Panc1 (cell line): ENCODE measurements at regions not wholly inside any gene's neighbourhood (a gene's known extent, or its start where the extent isn't known, plus 50 kb on each side); places are given as distances from the start of the nearest gene placed in this dataset.

Source experiments
- POLR2AphosphoS5 ChIP-seq: IDR thresholded peaks from 2 replicates; pipeline ENCODE4 v1.6.1; 2012; ENCODE audit warnings: mild to moderate bottlenecking, low read depth, low read length, moderate library complexity
- SIN3A ChIP-seq: IDR thresholded peaks from 2 replicates; pipeline ENCODE4 v1.6.1; 2012; ENCODE audit warnings: low read depth, mild to moderate bottlenecking, low read length, moderate library complexity, borderline replicate concordance; ENCODE audit not compliant: insufficient read depth
- TF ChIP-seq, protein P1 (sequence below): fragments of 450-650 bp; IDR thresholded peaks from 2 replicates; pipeline ENCODE4 v1.5.1; 2017; ENCODE audit warnings: mild to moderate bottlenecking
- TF ChIP-seq, protein P2 (sequence below), 2 experiments: IDR thresholded peaks; 2 replicates each; pipeline ENCODE4 v1.6.1; 2011 to 2012; ENCODE audit warnings: low read depth in 2 of 2, control low read depth in 1 of 2, low read length in 1 of 2, mild to moderate bottlenecking in 1 of 2, moderate library complexity in 1 of 2; ENCODE audit not compliant: insufficient read depth in 1 of 2

- TF ChIP-seq, protein P1, sequence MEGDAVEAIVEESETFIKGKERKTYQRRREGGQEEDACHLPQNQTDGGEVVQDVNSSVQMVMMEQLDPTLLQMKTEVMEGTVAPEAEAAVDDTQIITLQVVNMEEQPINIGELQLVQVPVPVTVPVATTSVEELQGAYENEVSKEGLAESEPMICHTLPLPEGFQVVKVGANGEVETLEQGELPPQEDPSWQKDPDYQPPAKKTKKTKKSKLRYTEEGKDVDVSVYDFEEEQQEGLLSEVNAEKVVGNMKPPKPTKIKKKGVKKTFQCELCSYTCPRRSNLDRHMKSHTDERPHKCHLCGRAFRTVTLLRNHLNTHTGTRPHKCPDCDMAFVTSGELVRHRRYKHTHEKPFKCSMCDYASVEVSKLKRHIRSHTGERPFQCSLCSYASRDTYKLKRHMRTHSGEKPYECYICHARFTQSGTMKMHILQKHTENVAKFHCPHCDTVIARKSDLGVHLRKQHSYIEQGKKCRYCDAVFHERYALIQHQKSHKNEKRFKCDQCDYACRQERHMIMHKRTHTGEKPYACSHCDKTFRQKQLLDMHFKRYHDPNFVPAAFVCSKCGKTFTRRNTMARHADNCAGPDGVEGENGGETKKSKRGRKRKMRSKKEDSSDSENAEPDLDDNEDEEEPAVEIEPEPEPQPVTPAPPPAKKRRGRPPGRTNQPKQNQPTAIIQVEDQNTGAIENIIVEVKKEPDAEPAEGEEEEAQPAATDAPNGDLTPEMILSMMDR, result no peak
- TF ChIP-seq, protein P2, sequence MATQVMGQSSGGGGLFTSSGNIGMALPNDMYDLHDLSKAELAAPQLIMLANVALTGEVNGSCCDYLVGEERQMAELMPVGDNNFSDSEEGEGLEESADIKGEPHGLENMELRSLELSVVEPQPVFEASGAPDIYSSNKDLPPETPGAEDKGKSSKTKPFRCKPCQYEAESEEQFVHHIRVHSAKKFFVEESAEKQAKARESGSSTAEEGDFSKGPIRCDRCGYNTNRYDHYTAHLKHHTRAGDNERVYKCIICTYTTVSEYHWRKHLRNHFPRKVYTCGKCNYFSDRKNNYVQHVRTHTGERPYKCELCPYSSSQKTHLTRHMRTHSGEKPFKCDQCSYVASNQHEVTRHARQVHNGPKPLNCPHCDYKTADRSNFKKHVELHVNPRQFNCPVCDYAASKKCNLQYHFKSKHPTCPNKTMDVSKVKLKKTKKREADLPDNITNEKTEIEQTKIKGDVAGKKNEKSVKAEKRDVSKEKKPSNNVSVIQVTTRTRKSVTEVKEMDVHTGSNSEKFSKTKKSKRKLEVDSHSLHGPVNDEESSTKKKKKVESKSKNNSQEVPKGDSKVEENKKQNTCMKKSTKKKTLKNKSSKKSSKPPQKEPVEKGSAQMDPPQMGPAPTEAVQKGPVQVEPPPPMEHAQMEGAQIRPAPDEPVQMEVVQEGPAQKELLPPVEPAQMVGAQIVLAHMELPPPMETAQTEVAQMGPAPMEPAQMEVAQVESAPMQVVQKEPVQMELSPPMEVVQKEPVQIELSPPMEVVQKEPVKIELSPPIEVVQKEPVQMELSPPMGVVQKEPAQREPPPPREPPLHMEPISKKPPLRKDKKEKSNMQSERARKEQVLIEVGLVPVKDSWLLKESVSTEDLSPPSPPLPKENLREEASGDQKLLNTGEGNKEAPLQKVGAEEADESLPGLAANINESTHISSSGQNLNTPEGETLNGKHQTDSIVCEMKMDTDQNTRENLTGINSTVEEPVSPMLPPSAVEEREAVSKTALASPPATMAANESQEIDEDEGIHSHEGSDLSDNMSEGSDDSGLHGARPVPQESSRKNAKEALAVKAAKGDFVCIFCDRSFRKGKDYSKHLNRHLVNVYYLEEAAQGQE (IDR thresholded peaks at IDR 0.05; ENCODE audit: insufficient read depth in 1 of 2, low read depth in 2 of 2, low read length in 1 of 2), result no peak
- TF ChIP-seq POLR2AphosphoS5 (no peak), SIN3A (no peak)
These were observed 209.5 kb downstream of the JCAD start for GRCh38 chr10:29849886-29850285.
